Effector CD8-positive, alpha-beta T cell (primary cell): ENCODE measurements at regions not wholly inside any gene's neighbourhood (a gene's known extent, or its start where the extent isn't known, plus 50 kb on each side); places are given as distances from the start of the nearest gene placed in this dataset.

Source experiments
- DNase-seq: peaks from one replicate; lab custom pipeline; 2025; lab: John Stamatoyannopoulos, UW

DNA sequence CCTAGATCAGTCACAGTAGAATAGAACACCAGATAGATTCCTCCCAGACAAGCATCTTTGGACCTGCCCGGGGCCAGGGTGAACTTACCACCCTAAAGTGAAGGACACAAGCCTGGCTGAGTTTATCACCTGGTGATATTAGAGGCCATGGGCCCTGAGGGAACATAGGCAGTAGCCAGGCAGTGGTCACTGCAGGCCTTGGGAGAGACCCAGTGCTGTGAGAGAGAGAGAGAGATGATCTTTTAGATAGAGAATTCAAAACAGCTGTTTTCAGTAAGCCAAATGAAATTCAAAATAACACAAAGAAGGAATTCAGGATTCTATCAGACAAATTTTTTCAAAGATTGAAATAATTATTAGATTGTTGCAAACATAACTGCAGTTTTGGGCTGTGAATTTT is 1679.9 kb downstream of the EFNB2 start:
- DNase-seq, result no peak

DNA sequence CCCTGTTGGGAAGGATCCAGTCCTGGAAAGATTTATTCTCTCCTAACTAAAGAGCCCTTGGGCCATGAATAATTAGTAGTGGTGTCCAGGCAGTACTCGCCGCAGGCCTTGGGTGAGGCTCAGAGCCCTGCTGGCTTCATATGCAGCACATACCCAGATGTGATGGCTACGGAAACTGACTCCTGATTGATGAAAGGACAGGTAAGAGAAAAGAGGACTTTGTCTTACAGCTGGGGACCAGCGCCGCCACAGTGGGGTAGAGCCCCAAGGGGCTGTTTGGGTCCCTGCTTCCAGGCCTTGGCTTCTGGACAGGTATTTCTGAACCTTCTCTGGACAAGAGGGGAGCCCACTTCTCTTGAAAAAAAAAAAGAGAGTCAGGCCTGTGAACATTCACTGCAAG is 1680.8 kb downstream of the EFNB2 start:
- no peak for DNase-seq

DNA sequence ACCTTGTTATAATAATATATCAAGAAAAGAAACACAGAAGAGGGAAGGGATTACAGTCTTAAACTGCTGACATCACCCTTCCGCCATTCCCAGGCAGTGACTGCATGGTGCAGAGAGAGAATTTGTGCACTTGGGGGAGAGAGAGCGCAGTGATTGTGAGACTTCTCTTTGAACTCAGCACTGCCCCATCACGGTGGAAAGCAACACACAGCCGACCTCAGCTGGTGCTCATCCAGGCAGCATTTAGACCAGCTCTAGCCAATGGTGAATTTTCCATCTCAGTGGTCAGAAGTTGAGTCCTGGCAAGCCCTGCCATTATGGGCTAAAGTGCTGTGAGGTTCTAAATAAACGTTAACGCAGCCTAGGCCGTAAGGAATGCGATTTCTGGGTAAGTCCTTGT is 1681.5 kb downstream of the EFNB2 start:
- DNase-seq, result no peak

DNA sequence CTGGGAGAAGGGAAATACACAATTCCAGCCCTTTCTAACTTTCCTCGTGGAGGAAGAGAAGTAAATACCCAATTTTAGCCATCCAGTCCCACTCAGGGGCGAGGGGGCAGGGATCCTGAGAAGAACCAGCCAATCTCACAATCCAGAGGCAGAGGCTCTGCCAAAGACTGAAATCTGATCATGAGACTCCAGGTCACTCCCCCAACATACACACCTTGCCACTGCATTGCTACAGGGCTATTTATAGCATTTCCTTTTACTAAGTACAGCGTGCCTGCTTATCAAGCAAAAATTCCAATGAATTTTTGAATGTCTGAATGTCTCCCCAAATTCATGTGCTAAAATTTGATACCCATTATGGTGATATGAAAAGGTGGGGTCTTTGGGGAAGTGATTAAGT is 1687.5 kb downstream of the EFNB2 start:
- no peak for DNase-seq

DNA sequence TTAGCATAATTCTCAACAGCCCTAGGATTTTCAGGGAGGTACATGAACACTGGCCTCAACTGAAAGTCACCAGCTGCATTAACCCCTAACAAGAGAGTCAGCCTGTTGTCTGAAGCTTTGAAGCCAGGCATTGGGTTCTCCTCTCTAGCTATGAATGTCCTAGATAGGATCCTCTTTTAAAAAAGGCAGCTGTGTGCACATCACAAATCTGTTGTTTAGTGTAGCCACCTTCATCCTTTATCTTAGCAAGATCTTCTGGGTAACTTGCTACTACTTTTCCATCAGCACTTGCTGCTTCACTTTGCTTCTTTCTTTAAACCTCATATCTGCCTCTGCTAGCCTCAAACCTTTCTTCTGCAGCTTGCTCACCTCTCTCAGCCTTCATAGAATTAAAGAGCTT is 1692.1 kb downstream of the EFNB2 start:
- no peak for DNase-seq

DNA sequence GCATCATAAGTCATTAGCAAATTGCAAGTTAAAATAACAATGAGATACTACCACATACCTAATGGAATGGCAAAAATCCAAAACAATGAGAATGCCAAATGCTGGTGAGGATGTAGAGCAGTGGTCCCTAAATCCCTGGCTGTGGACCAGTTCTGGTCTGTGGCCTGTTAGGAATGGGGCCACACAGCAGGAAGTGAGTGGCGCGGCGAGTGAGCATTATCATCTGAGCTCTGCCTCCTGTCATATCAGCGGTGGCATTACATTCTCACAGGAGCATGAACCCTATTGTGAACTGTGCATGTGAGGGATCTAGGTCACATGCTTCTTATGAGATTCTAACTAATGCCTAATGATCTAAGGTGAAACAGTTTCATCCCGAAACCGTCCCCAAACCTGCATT is 1694.4 kb downstream of the EFNB2 start:
- no peak for DNase-seq

DNA sequence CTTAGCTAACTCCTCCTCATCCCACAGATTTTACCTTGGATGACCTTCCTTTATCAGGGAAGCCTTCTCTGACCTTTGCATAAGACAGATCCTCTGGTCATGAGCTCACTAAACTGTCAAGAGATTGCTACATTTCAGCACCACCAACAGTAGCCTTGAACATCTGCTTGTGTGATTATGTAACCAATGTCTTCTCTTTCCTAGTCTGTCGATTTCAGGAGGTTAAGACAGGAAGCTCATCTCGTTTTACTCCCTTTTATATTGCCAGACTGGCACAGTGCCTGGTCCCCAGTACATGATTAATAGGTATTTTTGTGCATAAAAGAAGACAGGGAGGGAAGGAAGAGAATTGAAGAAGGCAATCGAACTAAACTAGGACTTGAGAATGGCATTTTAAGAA is 1697.7 kb downstream of the EFNB2 start:
- no peak for DNase-seq

DNA sequence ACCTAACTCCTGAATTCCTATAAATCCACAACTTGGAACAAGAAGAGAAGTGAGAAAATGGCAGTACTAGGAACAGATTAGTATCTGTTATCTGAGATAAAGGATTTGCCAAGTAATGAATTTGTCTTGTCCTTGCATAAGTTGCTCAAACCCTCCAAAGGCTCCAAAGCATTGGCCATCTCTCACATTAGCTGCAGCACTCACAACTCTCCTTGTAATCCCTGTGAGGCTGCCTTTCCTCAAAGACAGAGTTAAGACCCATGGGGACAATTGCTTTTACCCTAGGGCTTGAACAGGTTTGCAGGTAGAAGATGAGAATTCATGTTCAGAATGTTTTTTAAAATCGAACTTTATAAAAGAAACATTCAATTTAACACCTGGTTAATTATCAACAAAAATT is 1702.2 kb downstream of the EFNB2 start:
- DNase-seq, result no peak

DNA sequence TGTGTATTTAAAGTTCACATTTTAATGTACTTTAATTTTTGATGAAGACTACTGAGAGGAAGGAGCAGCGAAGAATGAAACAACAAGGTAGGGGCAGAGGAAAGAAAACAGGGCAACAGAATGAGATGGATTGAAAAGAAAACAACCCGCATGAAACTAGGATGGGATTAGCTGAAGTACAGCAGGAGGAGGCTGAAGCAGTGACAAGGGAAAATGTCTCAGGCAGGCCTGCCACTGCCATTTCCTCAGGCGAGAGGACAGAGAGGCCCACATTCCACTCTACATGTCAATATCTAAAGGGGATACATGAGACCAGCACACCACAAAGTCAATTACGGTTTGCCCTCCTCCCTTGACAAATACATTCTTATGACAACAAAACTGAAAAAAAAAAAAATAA is 1703.2 kb downstream of the EFNB2 start:
- DNase-seq, result no peak

DNA sequence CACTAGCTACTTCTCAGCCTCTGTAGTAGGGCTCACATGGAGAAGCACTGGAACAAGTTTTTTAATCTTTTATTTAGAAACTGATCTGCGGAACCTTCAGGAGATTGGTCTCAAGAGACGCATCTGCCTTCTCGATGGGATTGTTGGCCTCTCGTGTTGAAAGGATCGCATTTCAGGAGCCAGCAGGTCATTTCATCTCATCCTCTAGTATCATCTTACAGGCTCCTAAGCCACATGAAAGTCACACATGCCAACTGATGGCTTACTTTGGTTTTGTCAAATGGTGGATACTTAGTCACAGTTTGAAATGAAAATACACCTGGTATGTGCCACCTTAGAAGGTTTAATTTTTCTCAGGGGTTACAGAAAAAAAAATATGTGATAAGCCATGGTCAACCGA is 1703.6 kb downstream of the EFNB2 start:
- no peak for DNase-seq

DNA sequence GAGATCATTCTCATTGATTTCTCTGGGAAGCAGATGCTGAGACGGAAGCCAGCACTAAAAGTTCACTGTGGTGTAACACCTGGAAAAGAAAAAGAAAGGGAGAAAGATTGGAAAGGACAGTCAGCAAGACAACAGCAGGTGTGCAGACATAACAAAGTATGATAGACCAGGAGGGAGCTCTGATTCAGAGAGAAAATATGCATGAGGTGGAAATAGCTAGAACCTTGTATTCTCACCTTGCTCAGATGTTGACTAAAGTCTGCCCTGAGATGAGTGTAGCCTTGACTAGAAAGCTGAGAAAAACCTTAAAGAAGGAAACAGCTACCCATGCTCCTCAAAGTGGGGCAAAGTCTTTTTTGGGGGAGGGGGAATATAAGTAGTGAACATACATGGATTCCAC is 1711.8 kb downstream of the EFNB2 start:
- no peak for DNase-seq

DNA sequence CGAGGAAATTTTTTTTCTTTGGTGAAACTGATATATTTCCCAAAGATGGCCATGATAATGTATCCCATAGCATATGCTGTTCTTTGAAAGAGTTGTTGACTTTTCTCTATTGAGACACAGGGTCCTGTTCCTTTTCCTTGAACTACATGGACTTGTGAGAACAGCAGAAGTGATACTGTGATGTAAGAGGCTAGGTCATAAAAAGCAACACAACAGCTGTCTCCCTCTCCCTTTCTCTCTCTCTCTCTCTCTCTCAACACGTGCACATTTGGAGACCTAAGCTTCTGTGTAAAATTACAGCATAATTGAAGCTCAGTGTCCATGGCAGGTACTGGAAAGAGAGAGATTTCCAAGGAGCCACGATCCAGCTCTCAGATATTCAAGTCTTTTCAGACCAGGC is 1712.4 kb downstream of the EFNB2 start:
- DNase-seq, result no peak

DNA sequence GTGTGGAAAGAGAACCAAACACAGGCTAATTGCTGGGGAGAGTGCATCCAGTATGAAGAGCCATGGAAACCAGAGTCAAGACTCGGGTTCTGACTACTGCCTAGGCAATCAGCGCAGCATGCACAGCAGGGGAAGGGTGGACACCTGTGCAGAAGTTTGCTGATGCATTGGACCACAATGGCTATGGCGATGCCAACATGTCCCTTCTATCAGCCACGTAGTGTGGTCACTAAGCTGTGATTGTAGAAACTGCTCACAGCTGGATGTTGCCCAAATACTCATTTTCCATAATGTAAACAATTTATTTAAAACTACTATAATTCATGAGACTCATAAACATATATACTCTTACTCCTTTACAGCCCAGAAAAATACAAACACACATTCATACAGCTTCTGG is 1718.2 kb downstream of the EFNB2 start:
- no peak for DNase-seq

DNA sequence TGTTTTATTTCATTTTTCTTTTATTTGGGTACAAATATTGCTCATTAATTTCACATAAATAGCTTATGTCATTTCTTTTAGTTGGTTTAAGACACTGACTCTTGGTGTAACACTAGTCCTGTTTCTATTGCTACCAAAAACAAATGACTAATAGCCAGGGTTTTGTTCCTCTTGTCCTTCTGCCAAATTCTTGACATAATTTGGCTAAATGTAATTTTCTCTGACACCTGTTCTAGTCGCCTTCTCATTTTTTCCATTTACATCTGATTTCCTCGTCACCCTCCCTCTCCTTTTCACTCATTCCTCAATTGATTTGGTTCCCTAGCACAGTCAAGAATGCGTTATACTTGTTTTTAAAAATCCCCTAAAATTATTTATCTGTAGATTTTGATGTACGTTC is 1718.7 kb downstream of the EFNB2 start:
- DNase-seq, result no peak

DNA sequence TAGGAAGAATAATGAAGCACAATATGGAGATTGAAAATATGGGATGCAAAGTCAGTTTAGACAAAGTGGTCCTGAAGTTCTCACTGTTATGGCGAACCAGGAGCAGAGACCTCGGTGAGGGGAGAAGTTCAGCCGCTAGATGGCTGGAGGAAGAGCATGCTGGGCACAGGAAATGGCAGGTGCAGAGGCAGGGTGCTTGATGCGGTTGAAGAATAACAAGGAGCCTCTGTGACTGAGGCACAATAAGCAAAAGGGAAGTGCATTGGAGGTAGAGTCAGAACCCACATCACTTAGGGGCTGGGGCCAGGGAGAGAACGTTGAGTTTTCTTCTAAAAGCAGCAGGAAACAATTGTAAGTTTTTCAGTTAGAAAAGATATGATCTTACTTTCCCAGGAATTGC is 1725.2 kb downstream of the EFNB2 start:
- DNase-seq, result no peak

DNA sequence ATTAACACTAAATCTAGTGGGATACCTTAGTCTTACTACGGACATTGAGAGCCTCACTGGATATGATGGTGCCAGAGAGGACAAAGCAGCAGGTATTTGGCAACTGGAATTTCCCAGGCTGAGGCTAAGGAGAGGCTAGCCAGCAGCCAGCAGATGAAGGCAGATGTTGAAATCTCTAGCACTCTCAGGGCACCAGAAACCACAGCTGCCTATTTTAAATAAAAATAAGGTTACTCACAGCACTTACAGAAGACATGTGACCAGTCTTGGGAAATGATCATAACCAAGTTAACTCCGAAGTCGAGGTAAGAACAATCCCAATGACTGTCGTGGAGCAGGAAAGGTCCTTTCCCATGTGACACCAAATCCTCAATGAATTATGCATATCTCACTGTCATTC is 1726.0 kb downstream of the EFNB2 start:
- no peak for DNase-seq

DNA sequence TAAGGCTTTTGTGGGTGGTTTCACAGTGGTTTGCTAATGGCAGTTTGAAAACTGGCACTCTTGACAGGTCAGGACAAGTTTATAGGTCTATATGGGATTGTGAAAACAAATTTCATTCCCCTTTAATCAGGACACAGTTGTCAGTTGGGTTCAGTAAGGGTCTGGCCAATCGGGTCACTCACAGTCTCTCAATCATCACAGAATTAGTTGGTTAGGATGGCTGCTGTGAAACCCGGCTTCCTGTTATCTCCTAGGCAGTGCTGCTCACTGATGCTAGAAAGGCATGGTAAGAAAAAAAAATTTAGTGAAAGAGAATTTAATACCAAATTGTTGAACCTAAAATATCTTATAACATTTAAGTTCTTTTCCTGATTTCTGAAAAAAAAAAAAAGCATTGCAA is 1730.1 kb downstream of the EFNB2 start:
- DNase-seq, result no peak

DNA sequence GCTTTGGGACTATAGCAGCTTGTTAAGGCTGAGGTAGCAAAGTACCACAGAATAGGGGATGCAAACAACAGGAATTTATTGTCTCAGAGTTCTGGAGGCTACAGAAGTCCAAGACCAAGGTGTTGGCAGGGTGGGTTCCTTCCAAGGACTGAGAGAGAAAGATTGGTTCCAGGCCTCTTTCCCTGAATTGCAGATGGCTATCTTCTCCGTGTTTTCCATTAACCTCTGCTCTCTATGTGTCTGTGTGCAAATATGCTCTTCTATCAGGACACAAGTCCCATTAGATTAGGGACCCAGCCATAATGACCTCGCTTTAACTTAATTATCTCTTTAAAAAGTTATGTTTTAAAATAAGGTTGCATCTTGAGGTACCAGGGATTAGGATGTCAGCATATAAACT is 1732.9 kb upstream of the SLC10A2 start:
- no peak for DNase-seq

DNA sequence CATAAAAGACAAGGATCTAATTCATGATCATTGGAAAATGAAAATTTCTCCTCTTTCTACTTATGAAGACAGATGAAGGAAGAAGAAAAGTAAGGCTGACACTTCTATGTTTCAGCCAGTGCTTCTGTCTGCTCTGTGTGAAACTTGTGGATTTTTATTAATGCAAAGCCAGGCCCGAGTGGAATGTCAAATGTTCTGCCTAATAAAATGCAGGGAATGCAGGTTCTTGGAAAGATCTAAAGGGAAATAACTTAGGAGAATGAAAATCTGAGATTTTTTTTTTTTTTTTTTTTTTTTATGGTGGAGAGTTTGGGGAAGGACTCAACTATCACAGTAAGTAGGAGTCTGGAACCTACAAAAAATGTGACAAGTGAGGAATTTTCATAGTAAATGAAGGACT is 1732.3 kb upstream of the SLC10A2 start:
- DNase-seq, result no peak

DNA sequence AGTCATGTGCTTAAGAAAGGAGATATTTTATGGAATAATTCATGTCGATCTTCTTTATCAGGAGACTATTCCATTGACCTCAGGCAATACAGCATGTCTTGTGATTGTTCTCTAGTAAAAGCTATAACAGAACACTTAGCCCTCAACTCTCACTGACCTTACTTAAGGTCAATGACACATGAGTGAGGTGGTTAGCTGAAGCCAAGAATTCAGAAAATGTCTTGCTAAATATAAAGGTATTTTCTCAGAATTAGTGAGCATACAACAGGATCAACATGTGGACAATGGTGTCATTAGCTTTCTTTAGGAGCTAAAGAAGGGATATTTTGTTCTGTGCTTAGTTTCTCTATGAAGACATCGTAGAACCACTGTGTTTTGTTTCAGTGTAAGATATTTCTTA is 1730.4 kb upstream of the SLC10A2 start:
- no peak for DNase-seq

DNA sequence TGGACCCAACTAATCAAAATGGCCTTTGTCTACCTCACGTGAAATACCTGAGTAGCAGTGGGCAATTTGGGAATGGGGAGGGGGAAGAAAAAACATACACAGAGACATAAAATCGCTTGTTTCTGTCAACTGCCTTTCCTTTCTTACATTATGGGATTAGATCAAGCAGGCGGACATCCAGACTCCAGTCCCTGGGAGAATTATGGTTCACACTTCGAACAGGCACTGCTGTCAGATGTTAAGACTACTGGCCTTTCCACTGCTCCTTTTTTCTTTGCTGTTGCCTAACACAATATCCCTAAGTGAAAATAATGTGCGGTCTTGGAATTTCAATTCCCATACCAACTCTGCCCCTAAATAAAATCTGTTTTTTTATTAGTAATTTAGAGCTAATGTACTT is 1719.7 kb upstream of the SLC10A2 start:
- no peak for DNase-seq

DNA sequence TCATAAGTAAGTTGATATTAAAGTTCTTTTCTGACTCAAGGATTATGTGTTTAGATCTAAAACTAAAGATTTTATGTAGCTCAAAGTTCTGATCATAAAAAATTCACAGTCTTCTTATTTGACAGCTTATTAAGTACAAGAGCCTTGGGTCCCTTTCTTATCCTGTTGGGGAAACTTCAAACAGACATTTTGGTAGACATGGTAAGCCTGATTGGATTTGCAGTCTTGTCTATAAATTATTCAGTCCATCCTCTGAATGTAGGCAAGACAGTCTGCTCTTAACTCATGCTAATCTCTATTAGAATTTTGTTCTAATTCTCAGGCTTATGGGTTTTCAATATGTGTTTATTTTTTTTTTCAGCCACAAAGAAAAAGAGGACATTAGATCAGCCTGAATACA is 1718.7 kb upstream of the SLC10A2 start:
- no peak for DNase-seq

DNA sequence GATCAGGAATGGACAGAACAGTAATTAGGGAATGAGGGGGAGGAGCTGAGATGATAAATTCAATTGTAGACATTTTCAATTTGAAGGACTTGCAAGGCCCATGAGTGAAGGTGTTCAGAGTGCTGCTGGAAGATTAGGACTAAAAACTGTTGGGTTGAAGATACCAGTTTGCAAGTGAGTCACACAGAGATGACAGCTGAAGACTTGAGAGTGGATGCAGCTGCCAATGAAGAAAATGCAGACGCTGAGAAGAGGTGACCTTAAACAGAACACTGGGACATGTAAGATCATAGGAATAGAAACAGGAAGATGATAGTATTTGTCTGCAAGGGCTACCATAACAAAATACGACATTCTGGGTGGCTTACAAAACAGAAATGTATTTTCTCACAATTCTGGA is 1716.5 kb upstream of the SLC10A2 start:
- no peak for DNase-seq

DNA sequence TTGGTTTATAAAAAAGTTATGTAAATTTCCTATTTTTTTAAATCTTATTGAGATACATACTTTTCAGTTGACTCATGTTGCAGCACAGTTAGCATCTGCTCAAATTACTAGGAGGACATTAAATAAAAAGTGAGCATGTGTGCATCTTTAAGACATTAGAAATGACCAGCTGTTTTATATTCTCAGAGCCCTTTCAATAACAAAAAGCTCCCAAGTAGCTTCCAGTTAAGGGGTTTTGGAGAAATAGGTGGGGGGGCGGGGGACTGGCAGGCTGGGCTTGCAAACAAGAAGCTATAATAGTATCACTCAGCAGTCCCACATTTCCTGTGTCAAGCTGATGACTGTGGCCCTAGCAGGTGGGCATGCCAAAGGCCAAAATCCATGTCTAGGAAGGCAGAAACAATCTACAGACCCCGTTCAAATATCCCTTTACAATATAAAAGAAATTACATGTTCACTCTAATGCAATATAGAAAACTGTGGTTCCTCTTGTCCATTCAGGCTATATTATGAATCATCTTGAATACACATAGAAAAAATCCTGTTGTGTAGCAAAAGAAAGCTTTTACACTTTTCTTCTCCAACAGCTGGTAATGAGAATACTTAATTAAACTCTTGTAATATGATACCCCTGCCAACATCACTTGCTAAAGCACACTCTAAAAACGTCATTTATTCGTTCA is 1713.2 kb upstream of the SLC10A2 start:
- DNase-seq, result no peak

DNA sequence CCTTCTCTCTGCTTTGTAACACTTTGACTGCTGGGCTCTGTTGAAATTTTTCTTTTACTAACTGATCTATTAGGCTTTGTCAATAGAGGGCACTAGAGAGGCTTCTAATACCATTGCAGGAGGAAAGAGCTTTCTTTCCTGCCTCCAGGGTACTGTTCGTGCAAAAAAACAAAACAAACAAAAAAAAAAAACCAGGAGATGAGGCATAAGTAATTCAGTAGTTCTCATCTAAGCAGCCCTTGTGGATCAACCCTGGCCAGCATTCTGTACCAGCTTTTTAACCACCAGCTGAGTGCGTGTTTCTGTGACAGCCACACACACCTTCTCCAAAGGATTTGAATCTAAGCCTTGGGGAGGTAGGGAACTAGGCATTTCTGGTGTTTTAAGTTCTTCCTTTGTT is 1707.6 kb upstream of the SLC10A2 start:
- no peak for DNase-seq
